DND-41 (cell line): ENCODE measurements at regions not wholly inside any gene's neighbourhood (a gene's known extent, or its start where the extent isn't known, plus 50 kb on each side); places are given as distances from the start of the nearest gene placed in this dataset.
"Not testable (repeated sequence)": the region's sequence is repeated elsewhere in the genome, so short reads cannot be mapped to it uniquely, and the experiment has no call there.

Experiments
- ATAC-seq: fragments of 200-7000 bp; cut with Tn5 transposase; 3 replicates; pipeline ENCODE4 v1.9.1; 2021; ENCODE audit warnings: low read depth; ENCODE audit not compliant: insufficient read depth
- DNase-seq: peaks from one replicate; pipeline ENCODE4 v3.0.0-alpha.2; 2020
- H2AFZ ChIP-seq: 2 replicates; pipeline ENCODE4 v1.6.0; 2012; ENCODE audit warnings: low read depth, low read length
- H3K27ac ChIP-seq: 2 replicates; pipeline ENCODE4 v1.5.1; 2012; ENCODE audit warnings: low read length, inconsistent platforms
- H3K27me3 ChIP-seq: fragments of 200-600 bp; sonication (generic); 2 replicates; pipeline ENCODE4 v1.6.0; 2012; ENCODE audit warnings: low read length, mild to moderate bottlenecking, inconsistent platforms; ENCODE audit not compliant: insufficient read depth, poor library complexity
- H3K36me3 ChIP-seq: 2 replicates; pipeline ENCODE4 v1.5.1; 2012; ENCODE audit warnings: low read length, inconsistent platforms; ENCODE audit not compliant: insufficient read depth
- H3K4me1 ChIP-seq: 2 replicates; pipeline ENCODE4 v1.5.1; 2012; ENCODE audit warnings: mild to moderate bottlenecking, low read length; ENCODE audit not compliant: insufficient read depth
- H3K4me2 ChIP-seq: 2 replicates; pipeline ENCODE4 v1.6.0; 2012; ENCODE audit warnings: mild to moderate bottlenecking, moderate library complexity, low read length, inconsistent platforms; ENCODE audit not compliant: insufficient read depth
- H3K4me3 ChIP-seq, 2 experiments: fragments of 200-600 bp in 1 of 2; shearing (Covaris generic) in 1 of 2; 2 replicates each; pipeline ENCODE4 v1.5.1; 2012 to 2016; ENCODE audit warnings: inconsistent platforms in 2 of 2, low read length in 2 of 2, mild to moderate bottlenecking in 2 of 2, low read depth in 1 of 2, moderate library complexity in 1 of 2
- H3K79me2 ChIP-seq: 2 replicates; pipeline ENCODE4 v1.6.0; 2012; ENCODE audit warnings: low read length, inconsistent platforms; ENCODE audit not compliant: insufficient read depth
- H3K9ac ChIP-seq: 2 replicates; pipeline ENCODE4 v1.6.0; 2012; ENCODE audit warnings: low read depth, mild to moderate bottlenecking, inconsistent platforms, low read length, moderate library complexity
- H3K9me3 ChIP-seq: 2 replicates; pipeline ENCODE4 v1.5.1; 2012; ENCODE audit warnings: low read length, moderate library complexity, mild to moderate bottlenecking, inconsistent platforms; ENCODE audit not compliant: insufficient read depth, severe bottlenecking
- H4K20me1 ChIP-seq: 2 replicates; pipeline ENCODE4 v1.6.0; 2012; ENCODE audit warnings: low read length; ENCODE audit not compliant: insufficient read depth
- EZH2 ChIP-seq: IDR thresholded peaks from 3 replicates; pipeline ENCODE4 v1.6.1; 2012; ENCODE audit warnings: borderline replicate concordance, low read depth, mild to moderate bottlenecking, moderate library complexity, low read length, inconsistent platforms; ENCODE audit not compliant: severe bottlenecking
- TF ChIP-seq, protein P1 (sequence below): IDR thresholded peaks from 2 replicates; pipeline ENCODE4 v1.5.1; 2012; ENCODE audit warnings: borderline replicate concordance, low read length, moderate library complexity, mild to moderate bottlenecking; ENCODE audit not compliant: poor library complexity, severe bottlenecking; ENCODE audit errors: extremely low read depth

DNA sequence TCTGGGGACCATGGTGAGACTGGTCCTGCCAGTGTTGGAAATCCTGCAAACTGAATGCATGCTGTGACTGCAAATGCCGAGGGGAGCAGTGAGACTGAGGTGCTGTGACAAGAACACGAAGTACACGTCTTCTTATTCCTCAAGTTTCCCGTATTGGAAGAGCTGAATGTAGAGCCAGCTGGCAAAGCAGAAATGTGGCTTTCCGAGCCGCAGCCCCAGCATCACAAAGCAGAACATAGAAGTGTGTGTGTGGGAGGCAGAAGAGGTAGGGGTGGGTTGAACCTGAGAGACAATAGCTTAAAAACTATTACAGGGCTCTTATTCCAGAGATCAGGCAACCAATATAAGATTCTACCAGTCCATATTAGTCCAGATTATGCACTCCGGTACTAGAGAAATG lies 98.8 kb downstream of the CARTPT start:
- no peak overlapping the region for H3K9ac ChIP-seq
- no peak overlapping the region for H2AFZ ChIP-seq
- H3K4me1 ChIP-seq: no peaks in the 10 kb centered on the region
- no peaks in the 10 kb centered on the region for H3K79me2 ChIP-seq
- H3K27me3 ChIP-seq: no peaks in the 10 kb centered on the region
- H3K36me3 ChIP-seq: no peaks in the 10 kb centered on the region
- ATAC-seq (no peak), DNase-seq (no peak)
- TF ChIP-seq EZH2: no peak
- TF ChIP-seq, protein P1, sequence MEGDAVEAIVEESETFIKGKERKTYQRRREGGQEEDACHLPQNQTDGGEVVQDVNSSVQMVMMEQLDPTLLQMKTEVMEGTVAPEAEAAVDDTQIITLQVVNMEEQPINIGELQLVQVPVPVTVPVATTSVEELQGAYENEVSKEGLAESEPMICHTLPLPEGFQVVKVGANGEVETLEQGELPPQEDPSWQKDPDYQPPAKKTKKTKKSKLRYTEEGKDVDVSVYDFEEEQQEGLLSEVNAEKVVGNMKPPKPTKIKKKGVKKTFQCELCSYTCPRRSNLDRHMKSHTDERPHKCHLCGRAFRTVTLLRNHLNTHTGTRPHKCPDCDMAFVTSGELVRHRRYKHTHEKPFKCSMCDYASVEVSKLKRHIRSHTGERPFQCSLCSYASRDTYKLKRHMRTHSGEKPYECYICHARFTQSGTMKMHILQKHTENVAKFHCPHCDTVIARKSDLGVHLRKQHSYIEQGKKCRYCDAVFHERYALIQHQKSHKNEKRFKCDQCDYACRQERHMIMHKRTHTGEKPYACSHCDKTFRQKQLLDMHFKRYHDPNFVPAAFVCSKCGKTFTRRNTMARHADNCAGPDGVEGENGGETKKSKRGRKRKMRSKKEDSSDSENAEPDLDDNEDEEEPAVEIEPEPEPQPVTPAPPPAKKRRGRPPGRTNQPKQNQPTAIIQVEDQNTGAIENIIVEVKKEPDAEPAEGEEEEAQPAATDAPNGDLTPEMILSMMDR: no peak
- H3K4me3 ChIP-seq: no peak overlapping the region
- H3K4me2 ChIP-seq: no peak overlapping the region
- no peaks in the 10 kb centered on the region for H3K9me3 ChIP-seq
- no peaks in the 10 kb centered on the region for H4K20me1 ChIP-seq
- H3K27ac ChIP-seq: no peak overlapping the region

DNA sequence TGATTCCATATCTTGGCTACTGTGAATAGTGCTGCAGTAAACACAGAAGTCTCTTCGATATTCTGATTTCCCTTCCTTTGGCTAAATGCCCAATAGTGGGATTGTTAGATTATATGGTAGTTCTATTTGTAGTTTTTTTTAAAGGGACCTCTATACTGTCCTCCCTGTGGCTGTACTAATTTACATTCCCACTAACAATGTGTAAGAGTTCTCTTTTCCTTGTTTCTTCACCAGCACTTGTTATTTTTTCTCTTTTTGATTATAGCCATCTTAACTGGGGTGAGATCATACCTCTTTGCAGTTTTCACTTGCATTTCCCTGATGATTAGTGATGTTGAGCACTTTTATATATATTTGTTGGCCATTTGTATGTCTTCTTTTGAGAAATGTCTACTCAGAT lies 102.0 kb downstream of the CARTPT start:
- TF ChIP-seq, protein P1: no peak
- no peak for TF ChIP-seq EZH2
- Histone ChIP-seq H2AFZ (no peak overlapping the region), H3K27me3 (no peaks in the 10 kb centered on the region), H3K4me1 (no peaks in the 10 kb centered on the region), H3K4me2 (no peak overlapping the region), H3K4me3 (no peak overlapping the region), H4K20me1 (no peaks in the 10 kb centered on the region), H3K9me3 (peaks cover under 1% of the 10 kb centered on the region), H3K36me3 (no peaks in the 10 kb centered on the region), H3K9ac (no peak overlapping the region), H3K79me2 (no peaks in the 10 kb centered on the region), H3K27ac (no peak overlapping the region)
- ATAC-seq (no peak), DNase-seq (no peak)

DNA sequence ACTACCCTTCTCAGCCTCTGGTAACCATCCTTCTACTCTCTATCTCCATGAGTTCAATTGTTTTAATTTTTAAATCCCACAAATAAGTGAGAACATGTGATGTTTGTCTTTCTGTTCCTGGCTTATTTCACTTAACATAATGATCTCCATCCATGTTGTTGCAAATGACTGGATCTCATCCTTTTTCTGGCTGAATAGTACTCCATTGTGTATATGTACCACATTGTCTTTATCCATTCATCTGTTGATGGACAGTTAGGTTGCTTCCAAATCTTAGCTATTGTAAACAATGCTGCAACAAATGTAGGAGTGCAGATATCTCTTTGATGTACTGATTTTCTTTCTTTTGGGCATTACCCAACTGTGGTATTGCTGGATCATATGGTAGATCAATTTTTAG lies 103.0 kb downstream of the CARTPT start:
- not testable (repeated sequence) for H3K27ac ChIP-seq, DNase-seq, H3K9ac ChIP-seq, H4K20me1 ChIP-seq, H3K79me2 ChIP-seq, H3K4me2 ChIP-seq, H2AFZ ChIP-seq, H3K4me1 ChIP-seq, H3K4me3 ChIP-seq, H3K27me3 ChIP-seq, ATAC-seq, H3K36me3 ChIP-seq
- peaks cover 11% of the 10 kb centered on the region for H3K9me3 ChIP-seq

DNA sequence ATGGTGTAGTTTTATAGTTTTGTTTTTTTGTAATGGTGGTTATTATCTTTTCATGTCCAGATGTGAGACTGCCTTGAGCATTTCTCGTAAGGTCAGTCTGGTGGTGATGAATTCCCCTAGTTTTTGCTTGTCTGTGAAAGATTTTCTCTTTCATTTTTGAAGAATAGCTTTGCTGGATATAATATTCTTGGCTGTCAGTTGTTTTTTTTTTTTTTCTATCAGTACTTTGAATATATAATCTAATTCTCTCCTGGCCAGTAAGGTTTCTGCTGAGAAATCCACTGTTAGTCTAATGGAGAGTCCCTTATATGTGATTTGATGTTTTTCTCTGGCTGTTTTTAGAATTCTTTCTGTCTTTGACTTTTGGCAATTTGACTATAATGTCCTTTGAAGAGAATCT lies 106.9 kb downstream of the CARTPT start:
- H3K36me3 ChIP-seq: no peaks in the 10 kb centered on the region
- no peaks in the 10 kb centered on the region for H3K79me2 ChIP-seq
- TF ChIP-seq, protein P1: no peak
- TF ChIP-seq EZH2: no peak
- DNase-seq: no peak
- no peaks in the 10 kb centered on the region; the same call in 1 of the 2 replicates for H3K4me1 ChIP-seq
- peaks cover 21% of the 10 kb centered on the region for H3K9me3 ChIP-seq
- H3K27ac ChIP-seq: no peak overlapping the region
- H3K4me2 ChIP-seq: no peak overlapping the region
- H3K4me3 ChIP-seq: no peak overlapping the region
- no peaks in the 10 kb centered on the region for H4K20me1 ChIP-seq
- ATAC-seq: no peak
- no peak overlapping the region for H2AFZ ChIP-seq
- no peaks in the 10 kb centered on the region for H3K27me3 ChIP-seq
- no peak overlapping the region for H3K9ac ChIP-seq
